Keratinocyte (primary cell): ENCODE measurements at regions not wholly inside any gene's neighbourhood (a gene's known extent, or its start where the extent isn't known, plus 50 kb on each side); places are given as distances from the start of the nearest gene placed in this dataset.

ENCODE experiments used
- DNase-seq: peaks from one replicate; pipeline ENCODE4 v3.0.0-alpha.2; 2011; ENCODE audit warnings: low read depth, missing footprints, low spot score
- FAIRE-seq: peaks from 2 replicates; lab custom pipeline; 2011; peaks lifted over from hg19 to GRCh38; lab: Jason Lieb, UNC
- H2AFZ ChIP-seq: 2 replicates; pipeline ENCODE4 v1.6.0; 2012; ENCODE audit warnings: low read length, control low read depth, inconsistent platforms; ENCODE audit not compliant: control insufficient read depth
- H3K27ac ChIP-seq: 2 replicates; pipeline ENCODE4 v1.5.1; 2011; ENCODE audit warnings: low read length; ENCODE audit not compliant: control insufficient read depth, insufficient read depth
- H3K27me3 ChIP-seq: 3 replicates; pipeline ENCODE4 v1.6.0; 2011; ENCODE audit warnings: low read length; ENCODE audit not compliant: control insufficient read depth, insufficient read depth; ENCODE audit errors: extremely low read depth
- H3K36me3 ChIP-seq, 2 experiments: 2 replicates in 1 of 2; 3 replicates in 1 of 2; pipeline ENCODE4 v1.5.1; 2011; ENCODE audit warnings: low read length in 2 of 2, mild to moderate bottlenecking in 1 of 2; ENCODE audit not compliant: control insufficient read depth in 2 of 2, insufficient read depth in 2 of 2; ENCODE audit errors: extremely low read depth in 1 of 2
- H3K4me1 ChIP-seq: 3 replicates; pipeline ENCODE4 v1.5.1; 2011; ENCODE audit warnings: low read length; ENCODE audit not compliant: control insufficient read depth, insufficient read depth; ENCODE audit errors: extremely low read depth
- H3K4me2 ChIP-seq: 3 replicates; pipeline ENCODE4 v1.6.0; 2011; ENCODE audit warnings: low read depth, low read length; ENCODE audit not compliant: control insufficient read depth, insufficient read depth; ENCODE audit errors: extremely low read depth
- H3K4me3 ChIP-seq, 3 experiments: fragments of 200-600 bp in 1 of 3; sonication (generic) in 1 of 3; 2 replicates in 2 of 3; 3 replicates in 1 of 3; pipeline ENCODE4 v1.5.1; 2011 to 2016; ENCODE audit warnings: low read length in 3 of 3, mild to moderate bottlenecking in 3 of 3, control low read depth in 2 of 3, inconsistent platforms in 1 of 3, low read depth in 1 of 3, mixed read lengths in 1 of 3, mixed run types in 1 of 3, moderate library complexity in 1 of 3; ENCODE audit not compliant: control insufficient read depth in 2 of 3, insufficient read depth in 2 of 3; ENCODE audit errors: extremely low read depth in 1 of 3
- H3K79me2 ChIP-seq: 2 replicates; pipeline ENCODE4 v1.6.0; 2012; ENCODE audit warnings: low read length; ENCODE audit not compliant: control insufficient read depth, insufficient read depth
- H3K9ac ChIP-seq: 3 replicates; pipeline ENCODE4 v1.6.0; 2011; ENCODE audit warnings: low read length; ENCODE audit not compliant: control insufficient read depth, insufficient read depth; ENCODE audit errors: extremely low read depth
- H3K9me1 ChIP-seq: 3 replicates; pipeline ENCODE4 v1.6.0; 2011; ENCODE audit warnings: low read length; ENCODE audit not compliant: control insufficient read depth, insufficient read depth; ENCODE audit errors: extremely low read depth
- H3K9me3 ChIP-seq: 2 replicates; pipeline ENCODE4 v1.5.1; 2012; ENCODE audit warnings: low read depth, low read length; ENCODE audit not compliant: control insufficient read depth
- H4K20me1 ChIP-seq: 3 replicates; pipeline ENCODE4 v1.6.0; 2011; ENCODE audit warnings: low read length; ENCODE audit not compliant: control insufficient read depth, insufficient read depth; ENCODE audit errors: extremely low read depth
- EZH2 ChIP-seq: IDR thresholded peaks from one replicate; pipeline ENCODE4 v1.6.1; 2012; ENCODE audit warnings: inconsistent platforms, mild to moderate bottlenecking, low read length, moderate library complexity
- dilution Hi-C: fragments of 300-500 bp; cut with MboI; formaldehyde crosslinking; loops from one replicate; pipeline ENCODE4 v1.7.0; 2020; ENCODE audit warnings: low sequenced_read_pairs; ENCODE audit not compliant: extremely low pct_ligation_motif_present
- TF ChIP-seq, protein P1 (sequence below), 3 experiments: IDR thresholded peaks in 1 of 3; conservative IDR thresholded peaks in 1 of 3; optimal IDR thresholded peaks in 1 of 3; 2 replicates in 2 of 3; 3 replicates in 1 of 3; pipeline versions ENCODE3 to v1.5.1; 2011; ENCODE audit warnings: low read length in 3 of 3, mild to moderate bottlenecking in 3 of 3, moderate library complexity in 2 of 3, control low read depth in 1 of 3, inconsistent platforms in 1 of 3; ENCODE audit not compliant: insufficient read depth in 2 of 3; ENCODE audit errors: extremely low read depth in 1 of 3

DNA sequence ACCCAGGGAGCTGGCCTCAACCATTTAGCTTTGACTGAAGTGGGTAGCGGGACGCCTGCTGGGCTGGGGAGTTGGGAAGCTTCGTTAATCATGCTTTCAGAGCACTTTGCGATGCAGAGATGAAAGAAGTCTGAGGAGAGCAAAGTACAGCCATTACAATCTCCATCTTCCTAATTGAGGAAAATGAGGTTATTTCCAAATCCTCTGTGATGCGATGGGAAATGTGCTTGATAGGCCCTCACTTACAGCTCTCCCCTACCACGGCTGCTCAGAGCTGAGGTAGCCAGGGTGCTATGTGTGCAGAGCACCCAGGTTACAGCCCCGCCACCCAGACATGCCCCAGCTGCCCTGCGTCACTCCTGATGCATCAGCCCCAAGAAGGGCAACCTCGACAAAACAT, 326.5 kb upstream of the KLHL29 start:
- Histone ChIP-seq H3K9ac (no peak overlapping the region), H3K4me1 (no peaks in the 10 kb centered on the region), H3K27ac (no peak overlapping the region), H3K9me1 (no peaks in the 10 kb centered on the region), H3K36me3 (no peaks in the 10 kb centered on the region), H3K9me3 (no peaks in the 10 kb centered on the region), H4K20me1 (no peaks in the 10 kb centered on the region), H3K4me3 (no peak overlapping the region), H3K27me3 (no peaks in the 10 kb centered on the region), H3K79me2 (no peaks in the 10 kb centered on the region), H2AFZ (no peak overlapping the region), H3K4me2 (no peak overlapping the region)
- FAIRE-seq (no peak), DNase-seq (no peak)
- dilution Hi-C loops = no loop called here
- TF ChIP-seq, protein P1, sequence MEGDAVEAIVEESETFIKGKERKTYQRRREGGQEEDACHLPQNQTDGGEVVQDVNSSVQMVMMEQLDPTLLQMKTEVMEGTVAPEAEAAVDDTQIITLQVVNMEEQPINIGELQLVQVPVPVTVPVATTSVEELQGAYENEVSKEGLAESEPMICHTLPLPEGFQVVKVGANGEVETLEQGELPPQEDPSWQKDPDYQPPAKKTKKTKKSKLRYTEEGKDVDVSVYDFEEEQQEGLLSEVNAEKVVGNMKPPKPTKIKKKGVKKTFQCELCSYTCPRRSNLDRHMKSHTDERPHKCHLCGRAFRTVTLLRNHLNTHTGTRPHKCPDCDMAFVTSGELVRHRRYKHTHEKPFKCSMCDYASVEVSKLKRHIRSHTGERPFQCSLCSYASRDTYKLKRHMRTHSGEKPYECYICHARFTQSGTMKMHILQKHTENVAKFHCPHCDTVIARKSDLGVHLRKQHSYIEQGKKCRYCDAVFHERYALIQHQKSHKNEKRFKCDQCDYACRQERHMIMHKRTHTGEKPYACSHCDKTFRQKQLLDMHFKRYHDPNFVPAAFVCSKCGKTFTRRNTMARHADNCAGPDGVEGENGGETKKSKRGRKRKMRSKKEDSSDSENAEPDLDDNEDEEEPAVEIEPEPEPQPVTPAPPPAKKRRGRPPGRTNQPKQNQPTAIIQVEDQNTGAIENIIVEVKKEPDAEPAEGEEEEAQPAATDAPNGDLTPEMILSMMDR (optimal IDR thresholded peaks at IDR 0.05 in 1 of 3, IDR thresholded peaks at IDR 0.05 in 1 of 3, conservative IDR thresholded peaks at IDR 0.05 in 1 of 3; ENCODE audit: extremely low read depth in 1 of 3, insufficient read depth in 2 of 3, low read length in 3 of 3) = no peak
- no peak for TF ChIP-seq EZH2

DNA sequence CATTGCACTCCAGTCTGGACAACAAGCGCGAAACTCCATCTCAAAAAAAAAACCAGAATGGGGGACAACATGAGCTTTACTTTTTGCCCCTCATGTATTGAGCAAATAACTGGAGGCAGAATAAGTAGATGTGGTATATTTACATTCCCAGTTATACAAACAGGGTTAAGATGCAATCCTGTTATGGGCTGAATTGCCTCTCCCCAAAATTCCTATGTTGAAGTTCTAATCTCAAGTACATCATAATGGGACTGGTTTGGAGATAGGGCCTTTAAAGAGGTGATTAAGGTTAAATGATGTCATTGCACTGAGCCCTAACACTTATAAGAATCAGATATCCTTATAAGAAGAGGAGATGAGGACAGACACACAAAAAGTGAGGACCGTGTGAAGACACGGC, 319.8 kb upstream of the KLHL29 start:
- Histone ChIP-seq H3K27me3 (no peaks in the 10 kb centered on the region), H3K9me3 (no peaks in the 10 kb centered on the region), H2AFZ (no peak overlapping the region), H4K20me1 (no peaks in the 10 kb centered on the region), H3K79me2 (no peaks in the 10 kb centered on the region), H3K4me2 (no peak overlapping the region), H3K4me3 (no peak overlapping the region), H3K9me1 (no peaks in the 10 kb centered on the region), H3K4me1 (no peaks in the 10 kb centered on the region), H3K9ac (no peak overlapping the region), H3K27ac (no peak overlapping the region), H3K36me3 (no peaks in the 10 kb centered on the region)
- no peak for TF ChIP-seq EZH2
- DNase-seq (no peak), FAIRE-seq (no peak)
- dilution Hi-C loops = no loop called here

DNA sequence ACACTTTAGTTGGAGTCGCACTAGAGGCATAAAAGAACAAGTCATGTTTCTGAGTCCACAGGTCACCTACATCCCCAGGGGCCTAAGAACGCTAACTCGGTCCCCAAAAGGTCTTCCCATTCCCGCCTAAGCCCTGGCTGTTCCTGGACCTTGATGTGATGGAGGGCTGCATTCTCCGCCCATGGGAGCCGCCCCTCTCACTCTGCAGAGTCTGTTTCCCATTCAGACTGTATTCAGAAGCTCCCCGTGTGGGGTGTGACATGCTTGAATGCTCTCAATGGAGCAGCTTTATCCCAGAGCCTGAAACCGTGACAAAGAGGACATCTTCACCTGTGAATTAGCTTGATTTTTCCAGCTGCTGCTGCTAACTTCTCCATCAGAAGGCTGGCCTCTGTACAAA, 319.0 kb upstream of the KLHL29 start:
- Histone ChIP-seq H3K4me2 (no peak overlapping the region), H2AFZ (no peak overlapping the region), H3K79me2 (no peaks in the 10 kb centered on the region), H4K20me1 (no peaks in the 10 kb centered on the region), H3K27me3 (no peaks in the 10 kb centered on the region), H3K4me1 (no peaks in the 10 kb centered on the region), H3K9me1 (no peaks in the 10 kb centered on the region), H3K9ac (no peak overlapping the region), H3K9me3 (no peaks in the 10 kb centered on the region), H3K4me3 (no peak overlapping the region), H3K27ac (no peak overlapping the region), H3K36me3 (no peaks in the 10 kb centered on the region)
- dilution Hi-C loops = no loop called here
- TF ChIP-seq EZH2 = no peak
- TF ChIP-seq, protein P1 (optimal IDR thresholded peaks at IDR 0.05 in 1 of 3, IDR thresholded peaks at IDR 0.05 in 1 of 3, conservative IDR thresholded peaks at IDR 0.05 in 1 of 3; ENCODE audit: extremely low read depth in 1 of 3, insufficient read depth in 2 of 3, low read length in 3 of 3) = no peak
- DNase-seq (no peak), FAIRE-seq (no peak)
